WTC11 (cell line): ENCODE measurements at regions not wholly inside any gene's neighbourhood (a gene's known extent, or its start where the extent isn't known, plus 50 kb on each side); places are given as distances from the start of the nearest gene placed in this dataset.

ENCODE experiments used
- ETV6 ChIP-seq: sonication (generic); formaldehyde crosslinking; IDR thresholded peaks from 2 replicates; pipeline ENCODE4 v1.8.1; 2022; ENCODE audit warnings: mild to moderate bottlenecking, missing genetic modification reagents
- FOXJ3 ChIP-seq: sonication (generic); formaldehyde crosslinking; IDR thresholded peaks from 2 replicates; pipeline ENCODE4 v1.9.0; 2021; ENCODE audit warnings: missing genetic modification reagents, mild to moderate bottlenecking, borderline replicate concordance
- SP1 ChIP-seq: sonication (generic); formaldehyde crosslinking; conservative IDR thresholded peaks from 2 replicates; pipeline ENCODE4 v1.8.1; 2022; ENCODE audit warnings: missing genetic modification reagents
- TCF7 ChIP-seq: sonication (generic); formaldehyde crosslinking; IDR thresholded peaks from 2 replicates; pipeline ENCODE4 v1.8.0; 2022; ENCODE audit warnings: mild to moderate bottlenecking, low read depth, missing genetic modification reagents, moderate library complexity
- TF ChIP-seq, protein P1 (sequence below): fragments of 200-600 bp; IDR thresholded peaks from 2 replicates; pipeline ENCODE4 v1.8.0; 2022; ENCODE audit warnings: antibody characterized with exemption
- TF ChIP-seq, protein P2 (sequence below): sonication (generic); formaldehyde crosslinking; IDR thresholded peaks from 2 replicates; pipeline ENCODE4 v1.8.1; 2022; ENCODE audit warnings: low read depth, mild to moderate bottlenecking, moderate library complexity, missing genetic modification reagents, borderline replicate concordance
- TF ChIP-seq, protein P3 (sequence below): sonication (generic); formaldehyde crosslinking; conservative IDR thresholded peaks from 2 replicates; pipeline ENCODE4 v1.8.1; 2023; ENCODE audit warnings: mild to moderate bottlenecking, low read depth, missing genetic modification reagents, moderate library complexity
- TF ChIP-seq, protein P4 (sequence below): sonication (generic); formaldehyde crosslinking; IDR thresholded peaks from 2 replicates; pipeline ENCODE4 v1.8.1; 2022; ENCODE audit warnings: mild to moderate bottlenecking, moderate library complexity, missing genetic modification reagents
- TF ChIP-seq, protein P5 (sequence below): sonication (generic); formaldehyde crosslinking; IDR thresholded peaks from 2 replicates; pipeline ENCODE4 v1.8.0; 2022; ENCODE audit warnings: mild to moderate bottlenecking, missing genetic modification reagents

DNA sequence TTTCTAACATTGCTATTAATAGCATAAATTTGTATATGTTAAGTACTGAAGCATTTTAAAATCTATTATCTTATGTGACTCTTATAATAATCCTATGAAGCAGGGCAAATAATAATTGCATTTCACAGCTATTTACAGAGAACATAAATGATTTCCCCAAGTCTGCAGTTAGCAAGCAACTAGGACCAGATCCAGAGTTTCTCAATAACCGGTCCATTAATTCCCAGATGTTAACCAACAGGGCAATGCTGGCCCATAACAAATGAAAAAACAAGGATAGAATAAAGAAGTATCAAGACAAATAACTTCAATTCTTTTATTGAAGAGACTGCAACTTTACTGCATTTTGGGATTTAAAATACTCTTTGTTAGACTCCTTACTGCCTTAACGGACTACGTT lies 91.7 kb upstream of the SPTBN1 start:
- TF ChIP-seq, protein P1, sequence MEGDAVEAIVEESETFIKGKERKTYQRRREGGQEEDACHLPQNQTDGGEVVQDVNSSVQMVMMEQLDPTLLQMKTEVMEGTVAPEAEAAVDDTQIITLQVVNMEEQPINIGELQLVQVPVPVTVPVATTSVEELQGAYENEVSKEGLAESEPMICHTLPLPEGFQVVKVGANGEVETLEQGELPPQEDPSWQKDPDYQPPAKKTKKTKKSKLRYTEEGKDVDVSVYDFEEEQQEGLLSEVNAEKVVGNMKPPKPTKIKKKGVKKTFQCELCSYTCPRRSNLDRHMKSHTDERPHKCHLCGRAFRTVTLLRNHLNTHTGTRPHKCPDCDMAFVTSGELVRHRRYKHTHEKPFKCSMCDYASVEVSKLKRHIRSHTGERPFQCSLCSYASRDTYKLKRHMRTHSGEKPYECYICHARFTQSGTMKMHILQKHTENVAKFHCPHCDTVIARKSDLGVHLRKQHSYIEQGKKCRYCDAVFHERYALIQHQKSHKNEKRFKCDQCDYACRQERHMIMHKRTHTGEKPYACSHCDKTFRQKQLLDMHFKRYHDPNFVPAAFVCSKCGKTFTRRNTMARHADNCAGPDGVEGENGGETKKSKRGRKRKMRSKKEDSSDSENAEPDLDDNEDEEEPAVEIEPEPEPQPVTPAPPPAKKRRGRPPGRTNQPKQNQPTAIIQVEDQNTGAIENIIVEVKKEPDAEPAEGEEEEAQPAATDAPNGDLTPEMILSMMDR, result no peak
- TF ChIP-seq, protein P2, sequence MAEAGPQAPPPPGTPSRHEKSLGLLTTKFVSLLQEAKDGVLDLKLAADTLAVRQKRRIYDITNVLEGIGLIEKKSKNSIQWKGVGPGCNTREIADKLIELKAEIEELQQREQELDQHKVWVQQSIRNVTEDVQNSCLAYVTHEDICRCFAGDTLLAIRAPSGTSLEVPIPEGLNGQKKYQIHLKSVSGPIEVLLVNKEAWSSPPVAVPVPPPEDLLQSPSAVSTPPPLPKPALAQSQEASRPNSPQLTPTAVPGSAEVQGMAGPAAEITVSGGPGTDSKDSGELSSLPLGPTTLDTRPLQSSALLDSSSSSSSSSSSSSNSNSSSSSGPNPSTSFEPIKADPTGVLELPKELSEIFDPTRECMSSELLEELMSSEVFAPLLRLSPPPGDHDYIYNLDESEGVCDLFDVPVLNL (CRISPR knock-in tag), result no peak
- TF ChIP-seq, protein P3, sequence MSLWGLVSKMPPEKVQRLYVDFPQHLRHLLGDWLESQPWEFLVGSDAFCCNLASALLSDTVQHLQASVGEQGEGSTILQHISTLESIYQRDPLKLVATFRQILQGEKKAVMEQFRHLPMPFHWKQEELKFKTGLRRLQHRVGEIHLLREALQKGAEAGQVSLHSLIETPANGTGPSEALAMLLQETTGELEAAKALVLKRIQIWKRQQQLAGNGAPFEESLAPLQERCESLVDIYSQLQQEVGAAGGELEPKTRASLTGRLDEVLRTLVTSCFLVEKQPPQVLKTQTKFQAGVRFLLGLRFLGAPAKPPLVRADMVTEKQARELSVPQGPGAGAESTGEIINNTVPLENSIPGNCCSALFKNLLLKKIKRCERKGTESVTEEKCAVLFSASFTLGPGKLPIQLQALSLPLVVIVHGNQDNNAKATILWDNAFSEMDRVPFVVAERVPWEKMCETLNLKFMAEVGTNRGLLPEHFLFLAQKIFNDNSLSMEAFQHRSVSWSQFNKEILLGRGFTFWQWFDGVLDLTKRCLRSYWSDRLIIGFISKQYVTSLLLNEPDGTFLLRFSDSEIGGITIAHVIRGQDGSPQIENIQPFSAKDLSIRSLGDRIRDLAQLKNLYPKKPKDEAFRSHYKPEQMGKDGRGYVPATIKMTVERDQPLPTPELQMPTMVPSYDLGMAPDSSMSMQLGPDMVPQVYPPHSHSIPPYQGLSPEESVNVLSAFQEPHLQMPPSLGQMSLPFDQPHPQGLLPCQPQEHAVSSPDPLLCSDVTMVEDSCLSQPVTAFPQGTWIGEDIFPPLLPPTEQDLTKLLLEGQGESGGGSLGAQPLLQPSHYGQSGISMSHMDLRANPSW (CRISPR knock-in tag), result no peak
- TF ChIP-seq, protein P4, sequence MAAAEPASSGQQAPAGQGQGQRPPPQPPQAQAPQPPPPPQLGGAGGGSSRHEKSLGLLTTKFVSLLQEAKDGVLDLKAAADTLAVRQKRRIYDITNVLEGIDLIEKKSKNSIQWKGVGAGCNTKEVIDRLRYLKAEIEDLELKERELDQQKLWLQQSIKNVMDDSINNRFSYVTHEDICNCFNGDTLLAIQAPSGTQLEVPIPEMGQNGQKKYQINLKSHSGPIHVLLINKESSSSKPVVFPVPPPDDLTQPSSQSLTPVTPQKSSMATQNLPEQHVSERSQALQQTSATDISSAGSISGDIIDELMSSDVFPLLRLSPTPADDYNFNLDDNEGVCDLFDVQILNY (CRISPR knock-in tag), result no peak
- TF ChIP-seq, protein P5, sequence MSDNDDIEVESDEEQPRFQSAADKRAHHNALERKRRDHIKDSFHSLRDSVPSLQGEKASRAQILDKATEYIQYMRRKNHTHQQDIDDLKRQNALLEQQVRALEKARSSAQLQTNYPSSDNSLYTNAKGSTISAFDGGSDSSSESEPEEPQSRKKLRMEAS, result no peak
- TF ChIP-seq TCF7 (CRISPR knock-in tag), result no peak
- no peak for TF ChIP-seq ETV6 (CRISPR knock-in tag)
- TF ChIP-seq FOXJ3 (CRISPR knock-in tag), result no peak
- TF ChIP-seq SP1 (CRISPR knock-in tag), result no peak
